ENCODE measurements at regions not wholly inside any gene's neighbourhood (a gene's known extent, or its start where the extent isn't known, plus 50 kb on each side); places are given as distances from the start of the nearest gene placed in this dataset.

GRCh38 chr7:131943646-131944045 is 387.2 kb upstream of the PODXL start:
- no peak overlapping the region for H3K4me2 ChIP-seq (ENCODE audit: insufficient read depth, low read length)
- H3K9me1 ChIP-seq (replicated peaks; ENCODE audit: control insufficient read depth, extremely low read depth, insufficient read depth, low read length): no peaks in the 10 kb centered on the region
- no peak overlapping the region for H3K9ac ChIP-seq (replicated peaks; ENCODE audit: extremely low read depth, insufficient read depth, low read length)
- H3K4me3 ChIP-seq (replicated peaks in 1 of 3; ENCODE audit: insufficient read depth in 1 of 3, low read depth in 1 of 3, low read length in 3 of 3): no peak overlapping the region
- no peak for DNase-seq (ENCODE audit: low read depth, low spot score)
- no peaks in the 10 kb centered on the region for H3K79me2 ChIP-seq (ENCODE audit: control insufficient read depth, insufficient read depth, low read length)
- no peaks in the 10 kb centered on the region for H4K20me1 ChIP-seq (replicated peaks; ENCODE audit: control insufficient read depth, extremely low read depth, insufficient read depth, low read length)
- ChIA-PET POLR2A (no interaction called here), CTCF (interaction anchor here (1.0 to 3.9 kb wide), 5 partner anchors 82 to 1491 kb away, joined by 3 to 54 read pairs (median 4); no protein-coding TSS in a partner anchor)
- no peak overlapping the region for H2AFZ ChIP-seq (ENCODE audit: low read depth, low read length)
- BruUV-seq (replicated peaks): no TSS peak
- peaks cover 8 to 22% of the 10 kb centered on the region in 2 experiments for H3K27me3 ChIP-seq (ENCODE audit: control insufficient read depth in 2 of 2, insufficient read depth in 2 of 2, low read length in 2 of 2)
- TF ChIP-seq MAX (IDR thresholded peaks at IDR 0.05; ENCODE audit: insufficient read depth, insufficient read length) (no peak), JUN (IDR thresholded peaks at IDR 0.05; ENCODE audit: borderline replicate concordance, insufficient read depth, insufficient read length, low read depth) (no peak), FOS (IDR thresholded peaks at IDR 0.05; ENCODE audit: borderline replicate concordance, insufficient read depth, low read length) (no peak), POLR2AphosphoS5 (IDR thresholded peaks at IDR 0.05; ENCODE audit: insufficient read depth, low read depth, low read length) (no peak), GATA2 (IDR thresholded peaks at IDR 0.05; ENCODE audit: insufficient read depth, insufficient read length, low read depth, low read length) (no peak), POLR2A (IDR thresholded peaks at IDR 0.05; ENCODE audit: low read depth, low read length) (no peak), MYC (IDR thresholded peaks at IDR 0.05; ENCODE audit: low read depth, low read length) (no peak), CTCF (IDR thresholded peaks at IDR 0.05; ENCODE audit: extremely low read depth in 1 of 2, insufficient read depth in 1 of 2, low read depth in 1 of 2, low read length in 2 of 2) (no peak), EZH2 (IDR thresholded peaks at IDR 0.05; ENCODE audit: borderline replicate concordance, low read depth, low read length, severe bottlenecking) (no peak)
- H3K36me3 ChIP-seq (ENCODE audit: control insufficient read depth in 2 of 2, extremely low read depth in 1 of 2, insufficient read depth in 2 of 2, low read length in 2 of 2): no peaks in the 10 kb centered on the region
- dilution Hi-C loops (cut with MboI; ENCODE audit: extremely low pct_ligation_motif_present, low sequenced_read_pairs) (no loop called here), intact Hi-C loops (cut with micrococcal nuclease) (loop anchor here (2.0 to 10.0 kb wide), 5 partner anchors 47 to 559 kb away; no protein-coding TSS in a partner anchor)
- no peaks in the 10 kb centered on the region for H3K9me3 ChIP-seq (replicated peaks; ENCODE audit: control insufficient read depth, insufficient read depth, low read length)
- no peak overlapping the region for H3K27ac ChIP-seq (ENCODE audit: insufficient read depth, low read depth, low read length)
- no peak for FAIRE-seq
- peaks cover 9% of the 10 kb centered on the region for H3K4me1 ChIP-seq (ENCODE audit: control insufficient read depth, extremely low read depth, insufficient read depth, low read length)
